ENCODE measurements at regions not wholly inside any gene's neighbourhood (a gene's known extent, or its start where the extent isn't known, plus 50 kb on each side); places are given as distances from the start of the nearest gene placed in this dataset.

GRCh38 chr13:91122766-91123165 lies 224.7 kb upstream of the MIR17HG start:
- TF ChIP-seq NFE2L2 (conservative IDR thresholded peaks at IDR 0.05; ENCODE audit: low read length) (no peak), E2F6 (IDR thresholded peaks at IDR 0.05; ENCODE audit: borderline replicate concordance, low read depth) (no peak), HOXB5 (CRISPR knock-in tag; IDR thresholded peaks at IDR 0.05) (no peak), CEBPB (IDR thresholded peaks at IDR 0.05) (no peak), HES2 (IDR thresholded peaks at IDR 0.05) (no peak), JUNB (IDR thresholded peaks at IDR 0.05) (no peak), BHLHE40 (IDR thresholded peaks at IDR 0.05; ENCODE audit: low read depth, low read length) (no peak), ATOH8 (CRISPR knock-in tag; IDR thresholded peaks at IDR 0.05; ENCODE audit: low read depth) (no peak), MAZ (IDR thresholded peaks at IDR 0.05; ENCODE audit: borderline replicate concordance, low read depth, low read length) (no peak), FOSL2 (IDR thresholded peaks at IDR 0.05) (no peak), FOSL2 (CRISPR knock-in tag; IDR thresholded peaks at IDR 0.05) (no peak), POLR2A (IDR thresholded peaks at IDR 0.05; ENCODE audit: low read length) (no peak), KDM1A (IDR thresholded peaks at IDR 0.05; ENCODE audit: low read depth) (no peak), ZNF302 (CRISPR knock-in tag; IDR thresholded peaks at IDR 0.05) (no peak), RNF2 (IDR thresholded peaks at IDR 0.05; ENCODE audit: borderline replicate concordance, low read depth) (no peak)
- no peak for ATAC-seq
- DNase-seq (ENCODE audit: low read depth in 1 of 2, low spot score in 1 of 2) = no peak
- no peak overlapping the region for H3K4me3 ChIP-seq
- WGBS (ENCODE audit: missing lambda C conversion rate) = 0% methylated on average over 1 of the region's 1 CpG
- ChIA-PET CTCF (no interaction called here), POLR2A (no interaction called here)
- no peak overlapping the region for H3K27ac ChIP-seq
- FAIRE-seq = no peak
- no peak overlapping the region for H3K4me2 ChIP-seq
- H3K9me3 ChIP-seq = no peaks in the 10 kb centered on the region
- no peaks in the 10 kb centered on the region for H3K4me1 ChIP-seq

- ChIA-PET CTCF (interaction anchor here (1.3 kb wide), 1 partner anchor 59 kb away, joined by 3 read pairs; no protein-coding TSS in a partner anchor), POLR2A (no interaction called here)
- no peak overlapping the region for H3K27ac ChIP-seq
- TF ChIP-seq JUN (IDR thresholded peaks at IDR 0.05) = no peak
- TF ChIP-seq TFCP2L1 (CRISPR knock-in tag; IDR thresholded peaks at IDR 0.05) = no peak
- no peak for TF ChIP-seq NFE2L2 (conservative IDR thresholded peaks at IDR 0.05; ENCODE audit: low read length)
- no peak for TF ChIP-seq PBX3 (IDR thresholded peaks at IDR 0.05)
- no peak for TF ChIP-seq ZNF302 (CRISPR knock-in tag; IDR thresholded peaks at IDR 0.05)
- no peak for TF ChIP-seq HOXA7 (CRISPR knock-in tag; IDR thresholded peaks at IDR 0.05)
- TF ChIP-seq, protein P1, sequence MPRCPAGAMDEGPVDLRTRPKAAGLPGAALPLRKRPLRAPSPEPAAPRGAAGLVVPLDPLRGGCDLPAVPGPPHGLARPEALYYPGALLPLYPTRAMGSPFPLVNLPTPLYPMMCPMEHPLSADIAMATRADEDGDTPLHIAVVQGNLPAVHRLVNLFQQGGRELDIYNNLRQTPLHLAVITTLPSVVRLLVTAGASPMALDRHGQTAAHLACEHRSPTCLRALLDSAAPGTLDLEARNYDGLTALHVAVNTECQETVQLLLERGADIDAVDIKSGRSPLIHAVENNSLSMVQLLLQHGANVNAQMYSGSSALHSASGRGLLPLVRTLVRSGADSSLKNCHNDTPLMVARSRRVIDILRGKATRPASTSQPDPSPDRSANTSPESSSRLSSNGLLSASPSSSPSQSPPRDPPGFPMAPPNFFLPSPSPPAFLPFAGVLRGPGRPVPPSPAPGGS (IDR thresholded peaks at IDR 0.05) = no peak
- no peak for TF ChIP-seq MAFK (IDR thresholded peaks at IDR 0.05; ENCODE audit: partially characterized antibody)
- TF ChIP-seq CEBPB (IDR thresholded peaks at IDR 0.05) = no peak
- no peak for TF ChIP-seq EHMT2 (IDR thresholded peaks at IDR 0.05; ENCODE audit: low read depth)
- TF ChIP-seq JUNB (IDR thresholded peaks at IDR 0.05) = no peak
- no peak for TF ChIP-seq MYC (IDR thresholded peaks at IDR 0.05; ENCODE audit: borderline replicate concordance, low read length)
- TF ChIP-seq RNF2 (IDR thresholded peaks at IDR 0.05; ENCODE audit: borderline replicate concordance, low read depth) = no peak
- no peak for TF ChIP-seq ESRRA (IDR thresholded peaks at IDR 0.05; ENCODE audit: borderline replicate concordance, low read length)
- no peak for TF ChIP-seq EP300 (IDR thresholded peaks at IDR 0.05)
- TF ChIP-seq EHF (CRISPR knock-in tag; IDR thresholded peaks at IDR 0.05) = no peak
- no peak for TF ChIP-seq RAD21 (conservative IDR thresholded peaks at IDR 0.05 in 1 of 2, IDR thresholded peaks at IDR 0.05 in 1 of 2)
- no peak for TF ChIP-seq POLR2AphosphoS2 (conservative IDR thresholded peaks at IDR 0.05; ENCODE audit: low read length)
- TF ChIP-seq POLR2A (IDR thresholded peaks at IDR 0.05; ENCODE audit: low read length) = no peak
- TF ChIP-seq ZFP36 (IDR thresholded peaks at IDR 0.05; ENCODE audit: borderline replicate concordance, partially characterized antibody) = no peak
- DNase-seq (ENCODE audit: low read depth in 1 of 2, low spot score in 1 of 2) = no peak
- no peak overlapping the region for H3K4me2 ChIP-seq
- no peaks in the 10 kb centered on the region for H3K9me3 ChIP-seq
- FAIRE-seq = no peak
- H3K4me1 ChIP-seq = no peaks in the 10 kb centered on the region
- H3K4me3 ChIP-seq = no peak overlapping the region
- no peak for ATAC-seq
- 6% methylated on average over 5 of the region's 5 CpGs for WGBS (ENCODE audit: missing lambda C conversion rate)
Measured at GRCh38 chr13:91123456-91124127, 223.9 kb upstream of the MIR17HG start.
